Stimulated activated effector memory CD8-positive, alpha-beta T cell treated with anti-CD3 and anti-CD28 coated beads, Interleukin-12 subunit alpha, Interleukin-12 subunit beta, amount 100 ng/mL, for 72 hours (primary cell): ENCODE measurements at regions not wholly inside any gene's neighbourhood (a gene's known extent, or its start where the extent isn't known, plus 50 kb on each side); places are given as distances from the start of the nearest gene placed in this dataset.

Experiments
- ATAC-seq: fragments of 150-1000 bp; cut with Tn5 transposase; 2 replicates; pipeline ENCODE4 v1.10.0; 2021
- DNase-seq, 2 donors: peaks; one replicate each; pipeline ENCODE4 v3.0.0; 2021 to 2022; ENCODE audit warnings: low spot score in 2 of 2
- H3K27ac Mint-ChIP-seq: one replicate; pipeline ENCODE4 v1.8.0; 2022; ENCODE audit warnings: mild to moderate bottlenecking, mixed read lengths
- H3K36me3 Mint-ChIP-seq: one replicate; pipeline ENCODE4 v1.8.0; 2022; ENCODE audit warnings: mild to moderate bottlenecking, mixed read lengths
- H3K4me1 Mint-ChIP-seq: one replicate; pipeline ENCODE4 v1.8.0; 2022; ENCODE audit warnings: mixed read lengths
- H3K4me3 Mint-ChIP-seq: one replicate; pipeline ENCODE4 v1.8.0; 2022; ENCODE audit warnings: mild to moderate bottlenecking, mixed read lengths
- H3K9me3 Mint-ChIP-seq: one replicate; pipeline ENCODE4 v1.8.0; 2022; ENCODE audit warnings: mixed read lengths

DNA sequence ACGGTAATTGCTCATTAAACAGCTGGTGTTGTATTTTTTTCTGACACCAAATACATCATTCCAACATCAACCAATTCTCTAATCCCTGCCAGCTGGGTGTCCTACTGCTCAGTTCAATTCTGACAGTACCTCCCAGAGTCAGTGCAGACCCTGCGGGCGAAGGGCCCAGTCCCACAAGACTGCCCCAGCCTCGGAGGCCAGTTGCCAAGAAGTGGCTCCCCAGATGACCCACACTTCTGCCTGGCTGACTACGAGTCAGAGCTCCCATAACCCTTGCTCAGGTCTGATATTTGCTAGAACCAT is 147.2 kb downstream of the CTTN start:
- ATAC-seq (no peak), DNase-seq (no peak)
- Mint-ChIP-seq H3K36me3 (no peaks in the 10 kb centered on the region), H3K27ac (no peak overlapping the region), H3K4me3 (no peak overlapping the region), H3K9me3 (no peaks in the 10 kb centered on the region), H3K4me1 (no peaks in the 10 kb centered on the region)

DNA sequence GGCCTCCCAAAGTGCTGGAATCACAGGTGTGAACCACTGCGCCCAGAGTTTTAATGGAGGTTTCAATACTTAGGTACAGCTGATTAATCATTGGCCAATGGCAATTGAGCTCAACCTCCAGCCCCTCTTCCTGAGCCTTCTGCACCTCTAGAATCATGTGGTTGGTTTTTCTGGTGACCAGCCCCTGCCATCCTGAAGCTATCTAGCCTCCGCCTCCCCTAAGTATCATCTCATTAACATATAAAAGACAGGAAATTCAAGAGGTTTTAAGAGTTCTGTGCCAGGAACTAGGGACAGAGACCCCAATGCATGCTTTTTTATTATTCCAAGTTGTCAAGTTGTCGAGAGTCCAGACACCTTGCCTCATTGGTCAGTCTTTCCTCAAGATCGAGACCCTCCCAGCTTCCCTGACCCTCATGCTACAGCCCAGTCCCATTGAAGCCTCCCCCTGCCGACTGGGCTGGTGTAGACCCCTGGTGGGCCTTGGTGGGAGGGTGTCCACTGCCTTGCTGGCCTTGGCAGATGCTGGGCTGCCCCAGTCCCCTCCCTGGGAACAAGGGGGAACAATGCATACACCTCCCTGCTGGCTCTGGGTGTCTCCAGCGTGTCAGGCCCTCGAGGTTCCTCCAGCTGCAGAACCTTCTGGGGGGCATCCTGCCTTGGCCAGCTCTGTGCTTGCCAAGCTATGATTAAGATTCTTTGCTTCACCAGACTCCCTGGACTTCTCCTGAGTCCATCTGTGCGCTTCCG is 148.0 kb downstream of the CTTN start:
- Mint-ChIP-seq H3K9me3 (no peaks in the 10 kb centered on the region), H3K4me3 (no peak overlapping the region), H3K36me3 (no peaks in the 10 kb centered on the region), H3K27ac (no peak overlapping the region), H3K4me1 (no peaks in the 10 kb centered on the region)
- ATAC-seq (no peak), DNase-seq (no peak)

DNA sequence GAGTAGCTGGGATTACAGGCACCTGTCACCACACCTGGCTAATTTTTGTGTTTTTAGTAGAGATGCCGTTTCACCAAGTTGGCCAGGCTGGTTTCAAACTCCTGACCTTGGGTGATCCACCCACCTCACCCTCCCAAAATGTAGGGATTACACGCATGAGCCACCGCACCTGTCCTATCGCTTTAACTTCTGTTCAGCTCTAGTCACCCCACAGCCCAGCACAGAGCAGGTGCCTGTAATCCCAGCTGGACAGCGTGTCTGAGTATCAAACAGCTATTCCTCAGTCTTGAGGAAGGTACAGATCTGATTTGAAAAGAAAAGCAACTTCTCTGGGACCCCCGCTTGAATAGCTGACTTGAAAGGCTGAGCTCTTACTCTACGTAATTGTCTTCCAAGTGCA is 149.1 kb downstream of the CTTN start:
- Mint-ChIP-seq H3K27ac (no peak overlapping the region), H3K36me3 (no peaks in the 10 kb centered on the region), H3K9me3 (no peaks in the 10 kb centered on the region), H3K4me3 (no peak overlapping the region), H3K4me1 (no peaks in the 10 kb centered on the region)
- DNase-seq (no peak), ATAC-seq (no peak)

DNA sequence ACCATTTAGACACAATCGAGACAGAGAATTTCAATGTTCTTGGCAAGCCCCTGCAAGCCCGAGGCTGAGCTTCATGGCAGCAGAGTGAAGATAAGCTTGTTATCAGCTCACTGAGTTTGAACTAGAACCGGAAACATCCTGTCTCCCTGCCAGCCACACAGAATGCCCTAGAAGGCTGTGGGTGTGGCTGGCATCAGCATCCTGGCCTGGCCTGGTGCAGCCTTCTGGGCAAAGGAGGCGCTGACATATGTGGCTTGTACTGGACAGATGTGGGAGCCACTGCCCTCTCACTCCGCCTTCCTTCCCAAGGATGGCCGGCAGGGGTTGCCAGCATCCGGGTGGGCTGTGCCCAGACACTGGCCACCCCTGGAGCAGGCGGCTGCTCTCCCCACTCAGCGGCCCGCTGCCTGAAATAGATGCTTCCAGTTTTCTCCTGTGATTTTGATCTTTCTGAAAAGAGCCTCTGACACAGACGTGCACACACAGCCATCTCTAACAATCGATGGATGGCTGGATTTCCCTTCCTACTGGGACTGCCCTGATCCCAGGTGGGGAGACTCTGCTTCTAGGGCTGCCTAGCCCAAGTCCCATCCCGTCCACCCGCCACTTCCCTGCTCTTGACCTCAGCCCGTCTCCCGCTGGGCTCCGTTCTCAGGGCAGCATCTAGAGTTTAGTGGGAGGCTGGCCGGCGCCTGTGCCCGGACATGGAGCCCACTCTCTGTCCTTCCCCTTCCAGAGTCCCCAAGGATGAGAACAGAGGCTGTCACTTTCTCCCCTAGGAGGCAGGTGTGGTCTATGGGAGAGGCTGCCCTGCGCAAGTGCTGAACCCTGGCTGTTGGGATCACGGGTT is 149.7 kb downstream of the CTTN start:
- no peaks in the 10 kb centered on the region for H3K36me3 Mint-ChIP-seq
- no peak for ATAC-seq
- no peak overlapping the region for H3K27ac Mint-ChIP-seq
- H3K4me1 Mint-ChIP-seq, result no peaks in the 10 kb centered on the region
- H3K4me3 Mint-ChIP-seq, result no peak overlapping the region
- no peak for DNase-seq
- H3K9me3 Mint-ChIP-seq, result no peaks in the 10 kb centered on the region

DNA sequence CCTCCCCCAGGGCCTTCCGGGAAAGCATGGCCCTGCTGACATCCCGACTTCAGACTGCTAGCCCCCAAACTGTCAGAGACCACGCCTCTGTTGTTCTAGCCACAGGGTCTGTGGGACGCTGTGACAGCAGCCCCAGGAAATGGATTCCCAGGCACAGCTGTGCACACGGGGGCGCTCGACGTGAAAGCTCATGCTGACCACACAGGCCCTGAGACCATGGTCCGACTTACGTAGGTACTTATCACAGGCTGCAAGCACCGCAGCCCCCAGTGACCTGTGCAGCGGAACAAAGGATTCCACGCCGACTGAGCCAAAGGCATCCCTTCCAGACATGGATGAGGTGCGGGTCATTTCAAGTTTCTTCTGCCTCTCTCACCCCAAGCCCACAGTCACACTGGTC is 150.6 kb downstream of the CTTN start:
- Mint-ChIP-seq H3K36me3 (no peaks in the 10 kb centered on the region), H3K9me3 (no peaks in the 10 kb centered on the region), H3K4me1 (no peaks in the 10 kb centered on the region), H3K27ac (no peak overlapping the region), H3K4me3 (no peak overlapping the region)
- no peak for DNase-seq
- ATAC-seq, result no peak

DNA sequence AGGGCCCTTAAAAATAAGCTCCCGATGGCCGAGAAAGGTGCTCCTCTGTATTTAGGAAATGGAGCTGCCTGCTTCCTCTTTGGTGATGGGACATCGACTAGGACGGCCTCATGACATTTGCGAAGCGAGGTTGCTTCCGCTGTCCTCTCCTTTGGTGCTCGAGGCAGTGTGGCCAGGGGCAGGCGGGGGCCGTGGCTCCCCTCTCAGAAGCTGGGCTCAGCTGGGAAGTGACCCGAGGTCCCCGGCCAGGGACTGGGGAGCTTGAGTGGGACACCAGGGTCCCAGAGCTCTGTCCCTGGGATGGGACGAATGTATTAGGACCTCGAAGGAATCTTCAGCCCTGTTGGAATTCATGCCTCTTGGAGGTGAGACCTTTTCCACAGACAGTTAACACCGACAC is 151.1 kb downstream of the CTTN start:
- H3K4me1 Mint-ChIP-seq, result no peaks in the 10 kb centered on the region
- H3K9me3 Mint-ChIP-seq, result no peaks in the 10 kb centered on the region
- no peaks in the 10 kb centered on the region for H3K36me3 Mint-ChIP-seq
- no peak overlapping the region for H3K4me3 Mint-ChIP-seq
- DNase-seq (no peak), ATAC-seq (no peak)
- H3K27ac Mint-ChIP-seq, result no peak overlapping the region

GRCh38 chr11:70549796-70550195 is 151.5 kb downstream of the CTTN start:
- DNase-seq, result no peak
- Mint-ChIP-seq H3K36me3 (no peaks in the 10 kb centered on the region), H3K4me1 (no peaks in the 10 kb centered on the region), H3K9me3 (no peaks in the 10 kb centered on the region), H3K4me3 (no peak overlapping the region), H3K27ac (no peak overlapping the region)
- peak; percentile 23 for ATAC-seq

DNA sequence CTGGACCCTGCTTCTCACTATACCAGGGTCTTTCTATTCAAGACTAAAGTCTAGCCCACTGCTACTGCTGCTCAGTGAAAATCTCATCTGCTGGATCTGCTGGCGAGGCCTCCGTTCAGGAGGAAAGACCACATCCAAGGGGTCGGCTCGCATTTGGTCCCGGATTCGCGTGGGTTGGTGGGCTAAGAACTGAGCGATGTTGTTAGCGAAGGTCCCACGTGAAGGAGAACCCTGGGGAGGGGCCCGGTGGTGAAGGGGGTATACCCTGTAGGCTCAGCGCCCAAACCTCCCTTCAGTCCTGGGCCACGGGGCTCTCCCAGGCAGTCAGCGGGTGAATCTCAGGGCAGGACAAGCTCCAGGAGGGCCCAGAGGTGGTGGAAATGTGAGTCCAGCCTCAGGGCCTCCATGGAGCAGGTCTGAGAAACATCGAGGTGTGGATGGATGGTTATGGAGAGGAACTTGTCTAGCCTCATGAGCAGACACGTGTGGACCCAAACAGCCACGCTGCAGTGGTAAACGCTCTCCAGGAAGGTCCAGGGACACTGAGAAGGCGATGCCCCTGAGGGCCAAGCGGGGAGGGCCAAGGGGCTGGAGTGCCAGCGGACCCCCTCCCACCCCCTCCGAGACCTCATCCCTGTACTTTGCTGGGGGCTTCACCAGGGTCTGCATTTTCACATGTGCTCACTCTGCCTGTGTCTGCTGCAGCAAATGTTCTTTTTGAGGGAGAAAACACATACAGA is 152.3 kb downstream of the CTTN start:
- Mint-ChIP-seq H3K9me3 (no peaks in the 10 kb centered on the region), H3K4me3 (no peak overlapping the region), H3K36me3 (no peaks in the 10 kb centered on the region), H3K4me1 (no peaks in the 10 kb centered on the region), H3K27ac (no peak overlapping the region)
- no peak for DNase-seq
- no peak for ATAC-seq

DNA sequence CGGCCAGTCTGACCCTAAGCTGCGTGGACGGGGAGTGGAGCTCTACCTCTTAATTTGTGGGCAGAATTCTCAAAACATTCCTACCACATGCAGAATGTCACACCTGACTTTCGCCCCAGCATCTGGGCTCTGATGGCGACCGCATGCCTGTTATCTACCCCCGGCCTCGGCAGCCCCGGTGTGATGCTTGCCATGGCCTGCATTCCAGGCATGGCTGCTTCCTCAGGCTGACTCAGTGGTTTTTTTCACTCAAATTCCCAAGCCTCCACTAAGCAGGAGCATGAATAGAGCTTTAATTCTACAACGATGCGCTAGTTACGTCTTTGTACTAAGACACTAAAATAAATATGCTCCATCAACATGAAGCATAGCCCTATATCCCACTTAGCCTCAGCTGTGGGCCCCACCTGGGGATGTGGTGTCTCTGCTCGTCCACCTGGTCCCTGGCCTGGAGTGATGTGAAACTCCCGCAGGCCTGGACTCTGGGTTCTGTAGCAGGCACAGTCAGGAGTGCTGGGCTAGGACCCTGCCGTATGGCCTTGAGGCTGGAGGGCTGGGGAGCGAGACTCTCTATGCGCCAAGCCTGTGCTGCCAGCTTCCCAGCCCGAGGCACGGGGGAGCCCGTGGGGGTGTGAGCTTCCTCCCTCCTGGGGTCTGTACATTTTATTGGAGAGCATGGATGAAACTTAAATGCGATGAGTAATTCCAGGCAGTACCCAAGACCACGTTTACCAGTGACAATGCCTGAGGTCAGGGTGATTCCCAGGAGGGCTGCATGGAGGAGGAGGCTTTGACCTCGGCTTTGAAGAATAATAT is 153.2 kb downstream of the CTTN start:
- ATAC-seq, result no peak
- DNase-seq, result no peak
- Mint-ChIP-seq H3K27ac (no peak overlapping the region), H3K4me3 (no peak overlapping the region), H3K4me1 (no peaks in the 10 kb centered on the region), H3K9me3 (no peaks in the 10 kb centered on the region), H3K36me3 (no peaks in the 10 kb centered on the region)

GRCh38 chr11:70552167-70553150 is 154.1 kb downstream of the CTTN start:
- no peak for ATAC-seq
- Mint-ChIP-seq H3K9me3 (no peaks in the 10 kb centered on the region), H3K36me3 (no peaks in the 10 kb centered on the region), H3K4me1 (no peaks in the 10 kb centered on the region), H3K4me3 (no peak overlapping the region), H3K27ac (no peak overlapping the region)
- DNase-seq, result no peak

- Mint-ChIP-seq H3K36me3 (no peaks in the 10 kb centered on the region), H3K4me1 (no peaks in the 10 kb centered on the region), H3K9me3 (no peaks in the 10 kb centered on the region), H3K27ac (no peak overlapping the region), H3K4me3 (no peak overlapping the region)
- ATAC-seq, result no peak
- no peak for DNase-seq
Observed at GRCh38 chr11:70555078-70555477, 156.7 kb downstream of the CTTN start.

GRCh38 chr11:70556884-70557741 is 158.8 kb downstream of the CTTN start:
- Mint-ChIP-seq H3K36me3 (no peaks in the 10 kb centered on the region), H3K9me3 (no peaks in the 10 kb centered on the region), H3K4me3 (no peak overlapping the region), H3K27ac (no peak overlapping the region), H3K4me1 (no peaks in the 10 kb centered on the region)
- no peak for DNase-seq
- no peak for ATAC-seq

DNA sequence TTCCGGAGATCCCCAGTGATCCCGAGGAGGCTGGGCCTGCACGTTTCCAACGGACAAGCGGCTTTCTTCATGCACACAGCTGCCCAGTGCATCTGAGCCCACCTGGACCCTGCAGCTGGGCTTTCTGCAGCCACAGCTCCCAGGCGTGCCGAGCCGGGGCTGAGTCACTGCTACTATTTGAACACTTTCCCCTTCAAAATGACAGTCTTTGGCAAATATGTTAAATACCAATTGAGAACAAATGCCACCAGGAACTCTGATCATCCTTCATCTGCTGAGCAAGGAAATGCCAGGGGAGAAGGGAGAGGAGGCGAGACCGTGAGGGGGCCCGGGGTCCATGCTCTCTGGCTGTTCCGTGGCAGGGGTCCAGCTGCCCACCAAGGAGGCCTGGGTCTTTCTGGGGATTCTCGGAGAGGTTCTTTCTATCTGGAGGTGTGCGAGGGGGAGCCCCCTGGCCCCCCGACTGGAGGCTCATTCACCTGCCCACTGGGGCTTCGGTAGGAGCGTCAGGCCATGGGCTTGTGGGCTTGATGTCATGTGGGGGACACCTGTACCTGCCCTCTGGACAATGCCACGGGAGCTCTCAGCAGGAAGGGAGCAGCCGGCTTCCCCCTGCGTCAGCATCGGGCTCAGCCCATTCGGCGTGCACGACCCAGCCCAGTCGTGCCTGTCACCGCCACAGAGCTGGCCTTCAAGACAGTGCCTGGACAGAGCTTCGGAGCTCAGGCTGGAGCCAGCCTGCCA is 159.6 kb downstream of the CTTN start:
- no peak overlapping the region for H3K27ac Mint-ChIP-seq
- no peaks in the 10 kb centered on the region for H3K9me3 Mint-ChIP-seq
- H3K4me1 Mint-ChIP-seq, result no peaks in the 10 kb centered on the region
- DNase-seq (no peak), ATAC-seq (no peak)
- H3K36me3 Mint-ChIP-seq, result no peaks in the 10 kb centered on the region
- H3K4me3 Mint-ChIP-seq, result no peak overlapping the region
